ENCODE measurements at regions not wholly inside any gene's neighbourhood (a gene's known extent, or its start where the extent isn't known, plus 50 kb on each side); places are given as distances from the start of the nearest gene placed in this dataset.

- TF ChIP-seq MAX (IDR thresholded peaks at IDR 0.05; ENCODE audit: low read depth, low read length) (no peak), POLR2A (IDR thresholded peaks at IDR 0.05; ENCODE audit: extremely low read depth, insufficient read length) (no peak), MYC (IDR thresholded peaks at IDR 0.05; ENCODE audit: low read depth, low read length) (no peak)
- TF ChIP-seq, protein P1, sequence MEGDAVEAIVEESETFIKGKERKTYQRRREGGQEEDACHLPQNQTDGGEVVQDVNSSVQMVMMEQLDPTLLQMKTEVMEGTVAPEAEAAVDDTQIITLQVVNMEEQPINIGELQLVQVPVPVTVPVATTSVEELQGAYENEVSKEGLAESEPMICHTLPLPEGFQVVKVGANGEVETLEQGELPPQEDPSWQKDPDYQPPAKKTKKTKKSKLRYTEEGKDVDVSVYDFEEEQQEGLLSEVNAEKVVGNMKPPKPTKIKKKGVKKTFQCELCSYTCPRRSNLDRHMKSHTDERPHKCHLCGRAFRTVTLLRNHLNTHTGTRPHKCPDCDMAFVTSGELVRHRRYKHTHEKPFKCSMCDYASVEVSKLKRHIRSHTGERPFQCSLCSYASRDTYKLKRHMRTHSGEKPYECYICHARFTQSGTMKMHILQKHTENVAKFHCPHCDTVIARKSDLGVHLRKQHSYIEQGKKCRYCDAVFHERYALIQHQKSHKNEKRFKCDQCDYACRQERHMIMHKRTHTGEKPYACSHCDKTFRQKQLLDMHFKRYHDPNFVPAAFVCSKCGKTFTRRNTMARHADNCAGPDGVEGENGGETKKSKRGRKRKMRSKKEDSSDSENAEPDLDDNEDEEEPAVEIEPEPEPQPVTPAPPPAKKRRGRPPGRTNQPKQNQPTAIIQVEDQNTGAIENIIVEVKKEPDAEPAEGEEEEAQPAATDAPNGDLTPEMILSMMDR (IDR thresholded peaks at IDR 0.05; ENCODE audit: low read depth, low read length) = no peak
- DNase-seq (ENCODE audit: low read depth) = no peak
- H3K4me3 ChIP-seq (ENCODE audit: low read depth, low read length) = no peak overlapping the region
Measured at GRCh38 chr2:20561637-20562454, 89.1 kb downstream of the HS1BP3 start.

DNA sequence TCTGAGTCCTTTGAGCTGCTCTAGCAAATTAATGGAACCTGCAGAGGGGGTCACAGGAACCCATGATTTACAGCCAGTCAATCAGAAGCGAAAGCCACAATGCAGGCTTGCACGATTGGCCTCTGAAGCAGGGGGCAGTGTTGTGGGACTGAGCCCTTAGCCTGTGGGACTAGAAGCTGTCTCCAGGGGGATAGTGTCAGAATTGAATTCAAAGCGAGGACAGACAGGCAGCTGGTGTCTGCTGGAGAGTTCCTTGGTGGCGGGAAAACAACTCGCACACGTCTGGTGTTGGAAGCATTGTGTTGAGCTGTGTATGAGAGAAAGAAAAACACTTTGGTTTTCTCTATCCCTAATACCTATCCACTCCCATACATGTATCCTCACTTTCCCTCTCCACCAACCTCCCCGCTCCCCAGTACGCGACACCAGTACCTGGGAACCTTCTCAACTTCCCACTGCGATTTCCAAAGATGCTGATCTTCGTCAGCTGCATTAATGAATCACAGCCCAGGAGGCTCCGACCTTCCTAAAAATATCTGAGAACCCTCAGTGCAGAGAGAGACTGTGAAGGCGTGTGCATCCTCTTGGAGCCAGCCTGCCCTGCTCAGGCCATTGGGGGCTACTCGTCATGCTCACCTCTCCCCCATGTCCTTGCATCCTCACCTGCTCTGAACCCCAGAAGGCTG is 88.2 kb downstream of the HS1BP3 start:
- peak; percentile 44 for DNase-seq (ENCODE audit: low read depth)
- no peak overlapping the region for H3K4me3 ChIP-seq (ENCODE audit: low read depth, low read length)
- TF ChIP-seq MAX (IDR thresholded peaks at IDR 0.05; ENCODE audit: low read depth, low read length) = no peak
- TF ChIP-seq, protein P1 (IDR thresholded peaks at IDR 0.05; ENCODE audit: low read depth, low read length) = peak; percentile 7

DNA sequence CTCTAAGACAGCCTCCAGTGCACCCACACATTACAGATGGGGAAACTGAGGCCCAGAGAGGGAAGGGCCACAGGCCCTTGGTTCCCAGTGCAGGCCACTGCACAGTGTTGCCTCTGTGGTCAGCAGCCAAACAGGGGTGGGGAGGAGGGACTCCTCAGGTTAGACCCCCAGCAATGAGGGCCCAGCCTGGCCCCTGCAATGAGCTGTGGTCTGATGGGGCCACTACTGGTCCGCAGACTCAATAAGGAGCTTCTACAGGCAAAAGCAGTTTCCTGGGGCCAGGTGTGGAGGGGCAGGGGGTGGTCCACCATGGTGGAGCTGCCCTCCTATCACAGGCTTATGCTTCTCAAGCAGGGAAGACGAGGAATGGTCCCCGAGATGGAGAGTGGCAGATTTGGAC is 87.6 kb downstream of the HS1BP3 start:
- no peak overlapping the region for H3K4me3 ChIP-seq (ENCODE audit: low read depth, low read length)
- no peak for TF ChIP-seq MYC (IDR thresholded peaks at IDR 0.05; ENCODE audit: low read depth, low read length)
- TF ChIP-seq, protein P1 (IDR thresholded peaks at IDR 0.05; ENCODE audit: low read depth, low read length) = no peak
- no peak for TF ChIP-seq POLR2A (IDR thresholded peaks at IDR 0.05; ENCODE audit: extremely low read depth, insufficient read length)
- TF ChIP-seq MAX (IDR thresholded peaks at IDR 0.05; ENCODE audit: low read depth, low read length) = no peak
- no peak for DNase-seq (ENCODE audit: low read depth)

DNA sequence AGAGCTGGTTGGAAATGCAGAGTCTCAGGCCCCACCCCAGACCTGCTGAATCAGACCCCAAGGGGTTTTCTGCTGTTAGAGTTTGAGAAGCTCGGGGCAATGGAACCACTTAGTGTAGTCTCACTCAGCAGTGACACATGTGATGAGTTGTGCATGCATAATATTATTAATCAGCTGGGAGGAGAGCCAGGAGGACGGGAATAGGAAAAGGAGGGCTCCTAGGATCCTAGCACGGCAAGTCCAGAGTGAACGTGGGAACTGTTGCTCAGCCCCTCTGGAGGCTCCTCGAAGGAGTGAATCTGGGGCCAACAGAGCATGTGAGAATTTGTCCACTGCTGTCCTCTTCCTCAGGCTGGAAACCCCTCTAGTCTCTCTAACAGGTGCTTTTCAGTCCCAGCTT is 87.1 kb downstream of the HS1BP3 start:
- TF ChIP-seq, protein P1 (IDR thresholded peaks at IDR 0.05; ENCODE audit: low read depth, low read length) = no peak
- no peak for TF ChIP-seq MAX (IDR thresholded peaks at IDR 0.05; ENCODE audit: low read depth, low read length)
- TF ChIP-seq POLR2A (IDR thresholded peaks at IDR 0.05; ENCODE audit: extremely low read depth, insufficient read length) = no peak
- no peak for TF ChIP-seq MYC (IDR thresholded peaks at IDR 0.05; ENCODE audit: low read depth, low read length)
- H3K4me3 ChIP-seq (ENCODE audit: low read depth, low read length) = no peak overlapping the region
- DNase-seq (ENCODE audit: low read depth) = no peak

- H3K4me3 ChIP-seq (ENCODE audit: low read depth, low read length) = no peak overlapping the region
- TF ChIP-seq POLR2A (IDR thresholded peaks at IDR 0.05; ENCODE audit: extremely low read depth, insufficient read length) (no peak), MAX (IDR thresholded peaks at IDR 0.05; ENCODE audit: low read depth, low read length) (no peak), MYC (IDR thresholded peaks at IDR 0.05; ENCODE audit: low read depth, low read length) (no peak)
- TF ChIP-seq, protein P1 (IDR thresholded peaks at IDR 0.05; ENCODE audit: low read depth, low read length) = no peak
- no peak for DNase-seq (ENCODE audit: low read depth)
Measured at GRCh38 chr2:20565101-20565622, 85.7 kb downstream of the HS1BP3 start.
